AG04449 (cell line): ENCODE measurements at regions not wholly inside any gene's neighbourhood (a gene's known extent, or its start where the extent isn't known, plus 50 kb on each side); places are given as distances from the start of the nearest gene placed in this dataset.
"Not testable (repeated sequence)": the region's sequence is repeated elsewhere in the genome, so short reads cannot be mapped to it uniquely, and the experiment has no call there.

Source experiments
- CTCF ChIA-PET: fragments of 350-600 bp; formaldehyde crosslinking; extraction: SDS; loops from one replicate; lab custom pipeline; 2021; ENCODE audit warnings: antibody characterized with exemption; lab: Yijun Ruan, JAX
- POLR2A ChIA-PET: fragments of 400-600, 350-600 bp; formaldehyde crosslinking; extraction: SDS; loops from one replicate; lab custom pipeline; 2020; ENCODE audit warnings: antibody characterized with exemption, inconsistent platforms; lab: Yijun Ruan, JAX
- DNase-seq: peaks from one replicate; pipeline ENCODE4 v3.0.0-alpha.2; 2010; ENCODE audit warnings: low read depth, low spot score
- H3K4me3 ChIP-seq: 2 replicates; pipeline ENCODE4 v1.5.1; 2011; ENCODE audit warnings: low read depth, mild to moderate bottlenecking, control low read depth, low read length
- CTCF ChIP-seq: IDR thresholded peaks from one replicate; pipeline ENCODE4 v1.5.1; 2011; ENCODE audit warnings: mild to moderate bottlenecking, moderate library complexity, low read length, control low read depth, inconsistent platforms; ENCODE audit not compliant: insufficient read depth; ENCODE audit errors: missing control alignments

- no peak overlapping the region for H3K4me3 ChIP-seq
- POLR2A ChIA-PET, result no interaction called here
- no peak for TF ChIP-seq CTCF
- CTCF ChIA-PET, result no interaction called here
- DNase-seq, result no peak
These were observed 291.6 kb upstream of the CELF2 start for GRCh38 chr10:10726101-10726500.

- CTCF ChIA-PET, DNase-seq, H3K4me3 ChIP-seq: not testable (repeated sequence)
- POLR2A ChIA-PET, result interaction anchor here (0.7 kb wide), 1 partner anchor 93 kb away, joined by 3 read pairs; no protein-coding TSS in a partner anchor
These were observed 290.3 kb upstream of the CELF2 start for GRCh38 chr10:10727411-10727810.

- ChIA-PET POLR2A (interaction anchor here (0.7 kb wide), 1 partner anchor 93 kb away, joined by 3 read pairs; no protein-coding TSS in a partner anchor), CTCF (no interaction called here)
- TF ChIP-seq CTCF, result no peak
- no peak overlapping the region for H3K4me3 ChIP-seq
- DNase-seq, result no peak
These were observed 289.9 kb upstream of the CELF2 start for GRCh38 chr10:10727812-10728211.

GRCh38 chr10:10730471-10731043 lies 287.1 kb upstream of the CELF2 start:
- ChIA-PET POLR2A (no interaction called here), CTCF (no interaction called here)
- DNase-seq, result no peak
- TF ChIP-seq CTCF, result no peak
- no peak overlapping the region for H3K4me3 ChIP-seq

- H3K4me3 ChIP-seq, result no peak overlapping the region
- no peak for DNase-seq
- TF ChIP-seq CTCF, result no peak
- ChIA-PET POLR2A (no interaction called here), CTCF (no interaction called here)
These were observed 286.3 kb upstream of the CELF2 start for GRCh38 chr10:10731366-10731765.

GRCh38 chr10:10734356-10735064 lies 283.2 kb upstream of the CELF2 start:
- POLR2A ChIA-PET, result no interaction called here
- CTCF ChIA-PET, result interaction anchor here (1.4 kb wide), 1 partner anchor 9 kb away, joined by 3 read pairs; no protein-coding TSS in a partner anchor
- TF ChIP-seq CTCF, result no peak
- DNase-seq, result no peak
- no peak overlapping the region for H3K4me3 ChIP-seq
